ENCODE measurements at regions not wholly inside any gene's neighbourhood (a gene's known extent, or its start where the extent isn't known, plus 50 kb on each side); places are given as distances from the start of the nearest gene placed in this dataset.
"Not testable (repeated sequence)": the region's sequence is repeated elsewhere in the genome, so short reads cannot be mapped to it uniquely, and the experiment has no call there.

DNA sequence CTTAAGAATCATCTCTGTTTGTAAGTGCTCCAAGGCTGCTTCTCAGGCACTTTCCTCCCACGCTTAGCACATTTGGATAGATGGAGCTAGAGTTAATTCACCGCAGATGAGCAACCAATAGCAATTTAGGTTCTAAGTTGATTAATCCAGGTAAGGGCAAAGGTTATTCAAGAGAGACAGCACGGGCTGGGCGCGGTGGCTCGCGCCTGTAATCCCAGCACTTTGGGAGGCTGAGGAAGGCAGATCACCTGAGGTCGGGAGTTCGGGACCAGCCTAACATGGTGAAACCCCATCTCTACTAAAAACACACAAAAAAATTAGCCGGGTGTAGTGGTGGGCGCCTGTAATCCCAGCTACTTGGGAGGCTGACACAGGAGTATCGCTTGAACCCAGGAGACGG is 54.5 kb upstream of the UNC13C start:
- H3K4me3 ChIP-seq (ENCODE audit: low read depth, low read length); in situ Hi-C loops (cut with HindIII; ENCODE audit: low sequenced_read_pairs); DNase-seq (ENCODE audit: low read depth): not testable (repeated sequence)

DNA sequence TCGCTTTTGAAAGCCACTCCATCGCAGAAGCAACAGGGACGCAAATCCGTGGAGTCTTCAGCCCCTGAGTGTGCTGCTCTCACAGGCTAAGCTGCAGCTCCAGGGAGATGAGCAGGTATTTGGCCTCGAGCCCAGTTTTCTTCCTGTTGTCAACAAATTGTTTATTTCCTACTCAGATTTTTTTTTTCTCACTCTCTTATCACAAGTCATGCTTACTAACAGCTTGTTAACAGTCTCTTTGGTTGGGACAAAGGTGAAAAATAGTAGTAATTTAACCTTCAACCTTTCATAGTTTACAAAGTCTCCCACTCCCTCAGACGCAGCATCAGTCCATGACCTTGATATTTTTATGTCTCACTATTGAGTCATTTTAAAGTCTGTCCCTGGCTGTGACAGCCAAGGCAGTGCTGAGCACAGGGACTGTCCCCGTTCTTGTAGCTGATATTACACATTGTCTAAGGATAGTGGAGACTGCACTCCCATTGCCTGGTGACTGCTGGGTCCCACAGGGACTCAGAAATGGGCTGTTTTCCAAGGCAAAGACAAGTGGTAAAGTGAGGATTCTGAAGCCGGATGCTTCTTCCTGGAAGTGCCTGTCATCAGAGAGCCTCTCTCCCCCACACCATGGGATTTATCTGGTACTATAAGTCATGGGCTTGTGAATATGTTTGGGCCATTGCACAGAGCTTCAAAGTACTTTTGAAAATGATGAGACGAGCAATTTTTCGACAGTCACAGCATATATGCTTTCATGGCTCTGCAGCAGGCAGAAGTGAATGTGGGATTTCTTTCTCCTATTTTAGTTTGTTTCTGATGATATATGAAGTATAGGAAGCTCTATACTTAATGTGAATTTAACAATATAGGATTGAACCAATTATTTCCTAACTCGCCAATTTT is 59.8 kb upstream of the UNC13C start:
- DNase-seq (ENCODE audit: low read depth) = no peak
- H3K4me3 ChIP-seq (ENCODE audit: low read depth, low read length) = no peak overlapping the region
- in situ Hi-C loops (cut with HindIII; ENCODE audit: low sequenced_read_pairs) = no loop called here
- TF ChIP-seq, protein P1, sequence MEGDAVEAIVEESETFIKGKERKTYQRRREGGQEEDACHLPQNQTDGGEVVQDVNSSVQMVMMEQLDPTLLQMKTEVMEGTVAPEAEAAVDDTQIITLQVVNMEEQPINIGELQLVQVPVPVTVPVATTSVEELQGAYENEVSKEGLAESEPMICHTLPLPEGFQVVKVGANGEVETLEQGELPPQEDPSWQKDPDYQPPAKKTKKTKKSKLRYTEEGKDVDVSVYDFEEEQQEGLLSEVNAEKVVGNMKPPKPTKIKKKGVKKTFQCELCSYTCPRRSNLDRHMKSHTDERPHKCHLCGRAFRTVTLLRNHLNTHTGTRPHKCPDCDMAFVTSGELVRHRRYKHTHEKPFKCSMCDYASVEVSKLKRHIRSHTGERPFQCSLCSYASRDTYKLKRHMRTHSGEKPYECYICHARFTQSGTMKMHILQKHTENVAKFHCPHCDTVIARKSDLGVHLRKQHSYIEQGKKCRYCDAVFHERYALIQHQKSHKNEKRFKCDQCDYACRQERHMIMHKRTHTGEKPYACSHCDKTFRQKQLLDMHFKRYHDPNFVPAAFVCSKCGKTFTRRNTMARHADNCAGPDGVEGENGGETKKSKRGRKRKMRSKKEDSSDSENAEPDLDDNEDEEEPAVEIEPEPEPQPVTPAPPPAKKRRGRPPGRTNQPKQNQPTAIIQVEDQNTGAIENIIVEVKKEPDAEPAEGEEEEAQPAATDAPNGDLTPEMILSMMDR (IDR thresholded peaks at IDR 0.05; ENCODE audit: low read depth, low read length, missing control alignments) = no peak

DNA sequence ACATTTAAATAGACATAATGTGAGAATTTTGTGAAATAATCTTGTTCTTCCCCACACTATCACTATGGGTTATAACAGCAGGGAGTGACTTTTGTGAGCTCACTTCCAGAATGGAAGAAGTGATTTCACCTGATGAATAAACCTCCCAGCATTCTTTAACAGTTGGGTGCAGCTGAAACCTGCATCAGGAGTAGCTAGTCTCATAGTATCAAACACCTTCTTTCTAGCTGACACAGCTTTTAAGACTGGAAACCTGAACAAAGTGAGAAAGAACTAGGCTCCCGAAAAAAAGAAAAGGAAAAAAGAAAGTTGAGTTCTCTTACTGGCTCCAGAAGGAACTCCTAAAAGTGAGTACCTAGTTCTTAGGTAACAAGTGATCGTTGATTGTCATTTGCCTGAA is 61.1 kb upstream of the UNC13C start:
- TF ChIP-seq, protein P1 (IDR thresholded peaks at IDR 0.05; ENCODE audit: low read depth, low read length, missing control alignments) = no peak
- in situ Hi-C loops (cut with HindIII; ENCODE audit: low sequenced_read_pairs) = no loop called here
- H3K4me3 ChIP-seq (ENCODE audit: low read depth, low read length) = no peak overlapping the region

DNA sequence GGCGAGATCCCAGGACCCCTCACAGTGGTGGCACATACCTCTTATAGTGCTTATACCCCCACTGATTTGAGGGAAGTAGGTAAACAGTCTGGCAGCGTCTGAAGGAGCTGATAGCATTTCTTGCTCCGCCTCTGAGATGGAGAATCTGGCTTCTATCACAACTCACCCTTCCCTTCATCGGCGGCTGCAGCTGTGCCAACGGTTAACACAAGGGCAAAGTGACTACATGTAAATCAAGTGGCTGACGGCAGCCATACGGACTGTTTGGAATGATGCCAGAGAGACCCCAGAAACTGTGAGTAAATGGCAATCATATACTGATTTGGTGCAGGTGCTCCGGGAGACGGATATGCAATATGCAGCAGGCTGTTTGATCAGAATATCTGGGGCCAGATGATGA is 66.8 kb upstream of the UNC13C start:
- H3K4me3 ChIP-seq (ENCODE audit: low read depth, low read length) = no peak overlapping the region
- TF ChIP-seq, protein P1 (IDR thresholded peaks at IDR 0.05; ENCODE audit: low read depth, low read length, missing control alignments) = no peak
- in situ Hi-C loops (cut with HindIII; ENCODE audit: low sequenced_read_pairs) = no loop called here
- no peak for DNase-seq (ENCODE audit: low read depth)

More for the DNA sequence above, 61.1 kb upstream of the UNC13C start:
- no peak for DNase-seq (ENCODE audit: low read depth)

DNA sequence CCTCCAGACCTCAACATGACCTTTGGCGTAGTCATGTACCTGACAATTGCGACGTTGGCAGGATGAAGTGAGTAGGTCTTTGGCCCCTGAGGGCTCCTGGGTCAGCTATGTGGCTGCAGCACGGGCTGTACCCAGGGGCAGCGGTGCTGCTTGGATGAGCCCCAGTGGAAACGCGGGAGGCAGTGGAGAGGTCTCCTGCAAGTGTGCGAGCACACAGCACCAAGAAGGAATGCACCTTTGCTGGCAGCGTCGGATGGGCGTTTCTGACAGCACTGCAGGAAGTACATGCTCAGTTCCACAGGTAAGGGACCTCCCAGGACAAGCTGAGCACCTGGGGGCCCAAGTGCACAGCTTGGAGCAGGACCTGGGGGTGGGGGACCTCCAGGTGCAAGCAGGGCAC is 67.4 kb upstream of the UNC13C start:
- in situ Hi-C loops (cut with HindIII; ENCODE audit: low sequenced_read_pairs) = no loop called here
- no peak for DNase-seq (ENCODE audit: low read depth)
- TF ChIP-seq, protein P1 (IDR thresholded peaks at IDR 0.05; ENCODE audit: low read depth, low read length, missing control alignments) = no peak
- H3K4me3 ChIP-seq (ENCODE audit: low read depth, low read length) = no peak overlapping the region

DNA sequence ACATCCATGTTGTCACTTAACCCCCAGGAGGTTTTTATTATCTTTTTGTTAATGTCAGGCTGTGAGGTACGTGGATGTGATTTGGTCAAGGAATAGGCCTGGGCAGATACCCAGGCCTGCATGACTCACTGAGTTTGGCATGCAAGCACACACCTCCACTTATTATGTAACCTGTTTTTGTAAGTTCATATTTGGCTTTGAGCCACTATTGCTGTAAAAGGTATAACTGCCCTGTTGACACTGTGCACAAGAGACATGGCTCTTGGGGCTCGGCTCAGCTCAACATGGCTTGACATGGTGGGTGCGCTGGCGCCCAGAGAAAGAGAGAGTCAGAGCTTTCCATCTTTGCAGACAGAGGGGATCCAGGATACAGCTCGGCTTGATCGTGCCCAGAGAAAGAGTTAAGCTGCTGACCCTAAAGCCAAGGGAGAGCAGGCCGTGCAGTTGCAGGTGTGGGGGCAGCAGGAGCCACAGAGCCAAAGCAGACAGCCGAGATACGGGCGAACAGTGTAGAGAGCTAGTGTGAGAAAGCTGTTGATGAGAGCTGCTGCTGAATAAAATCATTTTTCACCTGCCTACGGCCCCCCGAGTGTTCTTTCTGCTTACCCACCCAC is 67.9 kb upstream of the UNC13C start:
- no peak for DNase-seq (ENCODE audit: low read depth)
- TF ChIP-seq, protein P1 (IDR thresholded peaks at IDR 0.05; ENCODE audit: low read depth, low read length, missing control alignments) = no peak
- in situ Hi-C loops (cut with HindIII; ENCODE audit: low sequenced_read_pairs) = no loop called here
- no peak overlapping the region for H3K4me3 ChIP-seq (ENCODE audit: low read depth, low read length)

DNA sequence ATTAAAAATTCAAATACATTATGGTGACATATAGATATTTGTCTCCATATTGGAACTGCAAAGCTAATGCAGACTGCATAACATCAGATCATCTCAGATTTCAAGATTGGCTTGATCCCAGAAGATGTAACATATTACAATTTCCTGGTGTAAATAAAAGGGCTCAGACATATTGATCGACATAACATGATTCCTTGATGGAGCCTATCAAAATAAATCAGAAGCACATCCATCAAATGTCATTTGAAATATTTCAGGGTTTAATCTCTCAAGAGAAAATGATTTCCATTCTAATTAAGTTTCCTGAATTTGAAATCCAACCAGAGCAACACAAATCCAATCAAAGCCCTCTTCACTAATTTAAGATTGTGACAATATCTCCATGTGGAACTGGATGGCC is 75.1 kb upstream of the UNC13C start:
- no peak overlapping the region for H3K4me3 ChIP-seq (ENCODE audit: low read depth, low read length)
- in situ Hi-C loops (cut with HindIII; ENCODE audit: low sequenced_read_pairs) = no loop called here
- no peak for DNase-seq (ENCODE audit: low read depth)
- TF ChIP-seq, protein P1 (IDR thresholded peaks at IDR 0.05; ENCODE audit: low read depth, low read length, missing control alignments) = no peak

DNA sequence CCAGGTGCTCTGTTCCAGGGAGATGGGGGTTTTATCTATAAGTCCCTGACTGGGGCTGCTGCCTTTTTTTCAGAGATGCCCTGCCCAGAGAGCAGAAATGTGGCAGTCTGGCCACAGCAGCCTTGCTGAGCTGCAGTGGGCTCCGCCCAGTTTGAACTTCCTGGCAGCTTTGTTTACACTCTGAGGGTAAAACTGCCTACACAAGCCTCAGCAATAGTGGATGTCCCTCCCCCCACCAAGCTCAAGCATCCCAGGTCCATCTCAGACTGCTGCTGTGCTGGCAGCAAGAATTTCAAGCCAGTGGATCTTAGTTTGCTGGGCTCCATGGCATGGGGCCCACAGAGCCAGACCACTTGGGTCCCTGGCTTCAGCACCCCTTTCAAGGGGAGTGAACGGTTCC is 84.8 kb upstream of the UNC13C start:
- in situ Hi-C loops (cut with HindIII; ENCODE audit: low sequenced_read_pairs); H3K4me3 ChIP-seq (ENCODE audit: low read depth, low read length); DNase-seq (ENCODE audit: low read depth): not testable (repeated sequence)

DNA sequence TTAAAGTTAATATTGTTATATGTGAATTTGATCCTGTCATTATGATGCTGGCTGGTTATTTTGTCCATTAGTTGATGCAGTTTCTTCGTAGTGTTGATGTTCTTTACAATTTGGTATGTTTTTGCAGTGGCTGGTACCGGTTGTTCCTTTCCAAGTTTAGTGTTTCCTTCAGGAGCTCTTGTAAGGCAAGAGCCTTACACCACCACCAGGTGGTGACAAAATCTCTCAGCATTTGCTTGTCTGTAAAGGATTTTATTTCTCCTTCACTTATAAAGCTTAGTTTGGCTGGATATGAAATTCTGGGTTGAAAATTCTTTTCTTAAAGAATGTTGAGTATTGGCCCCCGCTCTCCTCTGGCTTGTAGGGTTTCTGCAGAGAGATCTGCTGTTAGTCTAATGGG is 86.4 kb upstream of the UNC13C start:
- in situ Hi-C loops (cut with HindIII; ENCODE audit: low sequenced_read_pairs); DNase-seq (ENCODE audit: low read depth); H3K4me3 ChIP-seq (ENCODE audit: low read depth, low read length): not testable (repeated sequence)
